Loucy (cell line): ENCODE measurements at regions not wholly inside any gene's neighbourhood (a gene's known extent, or its start where the extent isn't known, plus 50 kb on each side); places are given as distances from the start of the nearest gene placed in this dataset.

ENCODE experiments used
- CTCF ChIP-seq: fragments of 200-600 bp; sonication (generic); conservative IDR thresholded peaks from 2 replicates; pipeline ENCODE4 v1.5.1; 2014; ENCODE audit warnings: mild to moderate bottlenecking, antibody characterized with exemption, low read length
- EZH2phosphoT487 ChIP-seq: fragments of 200-600 bp; IDR thresholded peaks from 2 replicates; pipeline ENCODE4 v1.6.1; 2018; ENCODE audit warnings: antibody characterized with exemption, mild to moderate bottlenecking, moderate library complexity, borderline replicate concordance

GRCh38 chr17:69914520-69914919 is 160.5 kb upstream of the KCNJ16 start:
- TF ChIP-seq EZH2phosphoT487 (no peak), CTCF (no peak)
